SK-N-MC (cell line): ENCODE measurements at regions not wholly inside any gene's neighbourhood (a gene's known extent, or its start where the extent isn't known, plus 50 kb on each side); places are given as distances from the start of the nearest gene placed in this dataset.
"Not testable (repeated sequence)": the region's sequence is repeated elsewhere in the genome, so short reads cannot be mapped to it uniquely, and the experiment has no call there.

ENCODE experiments used
- FOXP2 ChIP-seq: optimal IDR thresholded peaks from 2 replicates; pipeline ENCODE3; 2011; ENCODE audit warnings: mild to moderate bottlenecking, moderate library complexity; ENCODE audit not compliant: insufficient read depth; ENCODE audit errors: extremely low read length, control extremely low read depth
- POLR2AphosphoS5 ChIP-seq: IDR thresholded peaks from 2 replicates; pipeline ENCODE4 v1.6.1; 2012; ENCODE audit warnings: mild to moderate bottlenecking, low read depth, low read length, borderline replicate concordance

GRCh38 chr10:22079921-22080320 is 76.4 kb upstream of the DNAJC1 start:
- not testable (repeated sequence) for TF ChIP-seq POLR2AphosphoS5, FOXP2
